Daoy (cell line): ENCODE measurements at regions not wholly inside any gene's neighbourhood (a gene's known extent, or its start where the extent isn't known, plus 50 kb on each side); places are given as distances from the start of the nearest gene placed in this dataset.
"Not testable (repeated sequence)": the region's sequence is repeated elsewhere in the genome, so short reads cannot be mapped to it uniquely, and the experiment has no call there.

Experiments used
- DNase-seq: peaks from one replicate; pipeline ENCODE4 v3.0.0-alpha.2; 2015; ENCODE audit warnings: low read depth

GRCh38 chr6:85751374-85752055, 108.8 kb upstream of the SYNCRIP start:
- DNase-seq = no peak

- DNase-seq = not testable (repeated sequence)
Observed at GRCh38 chr6:85750146-85750545, 107.5 kb upstream of the SYNCRIP start.

DNA sequence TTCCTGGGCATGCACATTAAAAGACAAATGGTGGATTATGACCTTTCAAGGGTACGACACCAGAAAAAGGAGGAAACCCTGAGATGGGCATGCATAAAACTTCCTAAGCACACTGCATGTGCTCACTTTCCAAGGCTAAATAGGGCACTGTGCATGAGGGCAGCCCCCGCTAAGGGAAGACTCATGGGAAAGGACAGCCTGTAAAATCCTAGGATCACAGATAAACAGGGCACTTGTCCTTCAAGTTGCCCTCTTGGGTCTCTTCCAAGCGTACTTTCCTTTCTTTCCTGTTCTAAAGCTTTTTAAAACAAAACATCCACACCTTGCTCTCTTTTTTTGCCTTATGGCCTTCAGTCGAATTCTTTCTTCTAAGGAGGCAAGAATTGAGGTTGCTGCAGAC, 106.5 kb upstream of the SYNCRIP start:
- no peak for DNase-seq

GRCh38 chr6:85747666-85748065, 105.0 kb upstream of the SYNCRIP start:
- DNase-seq = no peak

DNA sequence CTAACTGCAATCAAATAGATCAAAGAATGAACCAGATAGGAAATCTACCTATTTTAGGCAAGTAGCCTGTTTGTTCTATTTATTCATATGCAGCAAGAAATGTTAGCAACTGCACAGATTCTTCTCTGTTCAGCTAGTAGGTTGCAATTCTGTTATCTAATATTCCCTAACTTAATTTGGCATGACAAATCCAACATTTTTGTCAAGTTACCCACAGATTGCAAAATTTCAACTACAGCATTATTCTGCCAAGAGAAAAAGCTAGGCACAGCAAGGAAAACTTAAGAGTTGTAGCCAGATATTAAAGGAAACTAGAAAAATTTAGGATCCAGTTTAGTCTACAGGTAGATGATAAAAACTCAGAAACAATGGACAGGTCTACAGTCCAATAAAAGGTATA, 104.4 kb upstream of the SYNCRIP start:
- DNase-seq = no peak

- DNase-seq = no peak
Observed at GRCh38 chr6:85744433-85744970, 101.8 kb upstream of the SYNCRIP start.

GRCh38 chr6:85726206-85726605, 83.5 kb upstream of the SYNCRIP start:
- no peak for DNase-seq

GRCh38 chr6:85715797-85716196, 73.1 kb upstream of the SYNCRIP start:
- no peak for DNase-seq

GRCh38 chr6:85714893-85715530, 72.3 kb upstream of the SYNCRIP start:
- DNase-seq = no peak

GRCh38 chr6:85712346-85712745, 69.7 kb upstream of the SYNCRIP start:
- DNase-seq = no peak

GRCh38 chr6:85707515-85708145, 64.9 kb upstream of the SYNCRIP start:
- DNase-seq = not testable (repeated sequence)

DNA sequence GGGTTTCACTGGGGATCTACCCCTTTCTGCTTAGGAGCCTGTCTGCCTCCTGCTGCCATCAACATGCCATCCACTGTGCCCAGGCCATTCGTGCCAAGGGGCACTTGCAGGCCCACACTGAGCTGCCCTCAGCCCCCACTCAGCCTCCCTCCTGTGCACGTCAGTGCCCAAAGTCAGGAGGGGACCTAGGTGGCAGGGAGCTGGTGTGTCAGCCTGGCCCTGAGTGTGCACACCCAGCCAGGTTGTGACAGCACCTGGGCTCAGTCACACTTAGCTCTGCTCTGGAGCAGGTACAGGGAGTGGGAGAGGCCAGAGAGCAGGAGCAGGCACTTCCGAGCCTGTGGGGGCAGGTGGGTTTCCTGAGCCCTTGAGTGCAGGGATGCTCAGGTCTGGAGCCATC, 63.6 kb upstream of the SYNCRIP start:
- DNase-seq = no peak

DNA sequence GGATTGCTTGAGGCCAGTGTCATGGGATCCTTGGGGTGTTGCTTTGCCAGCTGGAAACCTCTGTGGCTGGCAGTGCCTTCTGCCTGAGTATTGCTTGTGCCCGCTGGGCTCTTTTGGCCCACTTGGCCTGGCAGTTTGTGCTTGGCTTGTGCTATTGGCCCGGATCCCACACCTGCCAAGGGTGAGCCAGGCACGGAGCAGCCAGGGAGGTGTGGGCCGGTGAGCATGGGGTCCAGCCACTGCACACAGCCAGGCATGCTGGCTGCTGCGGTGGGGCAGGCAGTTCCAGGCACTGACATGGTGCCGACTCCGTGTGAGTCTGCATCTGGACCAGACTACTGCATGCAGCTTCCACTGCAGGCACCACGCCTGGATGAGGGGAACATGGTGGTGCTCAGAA, 62.5 kb upstream of the SYNCRIP start:
- no peak for DNase-seq

- no peak for DNase-seq
Observed at GRCh38 chr6:85703406-85703805, 60.7 kb upstream of the SYNCRIP start.
